ENCODE measurements at regions not wholly inside any gene's neighbourhood (a gene's known extent, or its start where the extent isn't known, plus 50 kb on each side); places are given as distances from the start of the nearest gene placed in this dataset.

- Histone ChIP-seq H4K20me1 (ENCODE audit: insufficient read depth) (no peaks in the 10 kb centered on the region), H3F3A (ENCODE audit: insufficient read depth) (no peaks in the 10 kb centered on the region), H2AFZ (peak overlapping the region; percentile 52), H3K27ac (no peak overlapping the region), H3K36me3 (ENCODE audit: low read depth) (no peaks in the 10 kb centered on the region), H3K9me2 (ENCODE audit: insufficient read depth) (no peaks in the 10 kb centered on the region), H3K4me3 (no peak overlapping the region), H3K9me3 (ENCODE audit: low read depth) (no peaks in the 10 kb centered on the region), H3K9ac (no peak overlapping the region), H3K4me1 (ENCODE audit: insufficient read depth) (peaks cover 4% of the 10 kb centered on the region), H3K4me2 (ENCODE audit: unreplicated experiment) (no peak overlapping the region), H3K79me2 (ENCODE audit: insufficient read depth) (no peaks in the 10 kb centered on the region), H3K27me3 (replicated peaks; ENCODE audit: insufficient read depth) (no peaks in the 10 kb centered on the region)
- in situ Hi-C loops (cut with MboI): no loop called here
- WGBS, 2 experiments (ENCODE audit: low coverage in 1 of 2, low lambda C conversion rate in 2 of 2, missing lambda C conversion rate in 2 of 2): 96 to 100% methylated on average over 1 of the region's 1 CpG
- no peak for TF ChIP-seq EZH2phosphoT487 (IDR thresholded peaks at IDR 0.05; ENCODE audit: insufficient read depth, low read depth)
- TF ChIP-seq EZH2 (IDR thresholded peaks at IDR 0.05; ENCODE audit: insufficient read depth, poor library complexity, severe bottlenecking): no peak
- no peak for DNase-seq
Observed at GRCh38 chr6:140209775-140210174, 835.3 kb upstream of the CITED2 start.

DNA sequence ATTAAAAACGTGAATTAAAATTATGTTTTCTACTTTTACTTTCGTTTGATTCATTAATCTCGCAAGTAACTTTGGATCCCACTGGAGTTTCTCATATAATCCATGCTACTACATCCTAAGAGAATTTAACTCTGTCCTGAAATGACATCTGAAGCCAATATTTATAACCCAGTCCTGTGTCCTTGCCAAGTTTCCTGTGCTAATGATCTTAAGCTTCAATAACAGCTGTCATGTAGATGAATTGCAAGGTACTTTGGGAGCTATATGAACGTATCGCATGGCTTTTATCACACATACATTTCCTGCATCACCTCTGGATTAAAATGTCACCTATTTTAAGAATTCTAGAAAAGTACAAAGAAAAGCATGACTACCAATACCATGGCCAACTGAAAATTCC is 833.8 kb upstream of the CITED2 start:
- Histone ChIP-seq H3K36me3 (ENCODE audit: low read depth) (no peaks in the 10 kb centered on the region), H3F3A (ENCODE audit: insufficient read depth) (peaks cover 10% of the 10 kb centered on the region), H3K27me3 (replicated peaks; ENCODE audit: insufficient read depth) (no peaks in the 10 kb centered on the region), H3K4me2 (ENCODE audit: unreplicated experiment) (peak overlapping the region; percentile 55), H3K9me2 (ENCODE audit: insufficient read depth) (no peaks in the 10 kb centered on the region), H3K27ac (no peak overlapping the region), H3K4me3 (peak overlapping the region; percentile 36), H4K20me1 (ENCODE audit: insufficient read depth) (no peaks in the 10 kb centered on the region), H3K9me3 (ENCODE audit: low read depth) (no peaks in the 10 kb centered on the region), H2AFZ (peak overlapping the region; percentile 82), H3K9ac (peak overlapping the region; percentile 8; the same call in 1 of the 2 replicates), H3K4me1 (ENCODE audit: insufficient read depth) (peaks cover 19% of the 10 kb centered on the region), H3K79me2 (ENCODE audit: insufficient read depth) (no peaks in the 10 kb centered on the region)
- in situ Hi-C loops (cut with MboI): no loop called here
- no peak for DNase-seq
- WGBS, 2 experiments (ENCODE audit: low coverage in 1 of 2, low lambda C conversion rate in 2 of 2, missing lambda C conversion rate in 2 of 2): 51 to 60% methylated on average over 5 of the region's 5 CpGs
- no peak for TF ChIP-seq EZH2 (IDR thresholded peaks at IDR 0.05; ENCODE audit: insufficient read depth, poor library complexity, severe bottlenecking)

DNA sequence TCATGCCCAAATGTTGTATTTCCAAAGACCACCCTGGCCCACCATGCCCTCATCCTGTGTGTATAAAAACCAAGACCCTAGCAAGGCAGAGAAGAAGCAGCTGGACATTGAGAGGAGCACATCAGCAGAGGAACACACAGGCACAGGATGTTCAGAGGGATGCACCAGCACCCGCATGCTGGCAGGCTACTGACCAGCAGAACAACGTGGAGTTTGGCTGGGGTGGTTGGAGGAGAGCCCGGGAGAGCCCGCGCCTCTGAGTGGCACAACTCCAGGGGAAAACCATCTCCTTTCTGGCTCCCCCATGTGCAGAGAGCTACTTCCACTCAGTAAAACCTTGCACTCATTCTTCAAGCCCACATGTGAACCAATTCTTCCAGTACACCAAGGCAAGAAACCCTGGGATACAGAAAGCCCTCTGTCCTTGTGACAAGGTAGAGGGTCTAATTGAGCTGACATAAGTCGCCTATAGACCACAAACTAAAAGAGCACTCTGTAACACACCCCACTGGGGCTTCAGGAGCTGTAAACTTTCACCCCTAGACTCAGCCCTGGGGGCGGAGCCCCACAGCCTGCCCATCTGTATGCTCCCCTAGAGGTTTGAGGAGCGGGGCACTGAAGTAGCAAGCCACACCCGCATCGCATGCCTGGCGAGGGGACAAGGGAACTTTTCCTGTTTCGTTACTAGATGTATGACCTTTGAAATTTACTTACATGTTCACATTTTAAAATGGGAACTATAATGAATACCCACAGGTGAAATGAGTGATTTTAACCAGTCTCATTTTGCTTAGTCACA is 831.5 kb upstream of the CITED2 start:
- no peaks in the 10 kb centered on the region for H3K9me2 ChIP-seq (ENCODE audit: insufficient read depth)
- DNase-seq: no peak
- no peaks in the 10 kb centered on the region for H3K9me3 ChIP-seq (ENCODE audit: low read depth)
- TF ChIP-seq EZH2 (IDR thresholded peaks at IDR 0.05; ENCODE audit: insufficient read depth, poor library complexity, severe bottlenecking): no peak
- TF ChIP-seq EZH2phosphoT487 (IDR thresholded peaks at IDR 0.05; ENCODE audit: insufficient read depth, low read depth): no peak
- no peaks in the 10 kb centered on the region for H3K27me3 ChIP-seq (replicated peaks; ENCODE audit: insufficient read depth)
- no peak overlapping the region for H2AFZ ChIP-seq
- H4K20me1 ChIP-seq (ENCODE audit: insufficient read depth): no peaks in the 10 kb centered on the region
- H3F3A ChIP-seq (ENCODE audit: insufficient read depth): peaks cover 24% of the 10 kb centered on the region
- H3K4me1 ChIP-seq (ENCODE audit: insufficient read depth): peaks cover 32% of the 10 kb centered on the region
- H3K9ac ChIP-seq: no peak overlapping the region
- no peaks in the 10 kb centered on the region for H3K36me3 ChIP-seq (ENCODE audit: low read depth)
- H3K4me2 ChIP-seq (ENCODE audit: unreplicated experiment): no peak overlapping the region
- no peaks in the 10 kb centered on the region for H3K79me2 ChIP-seq (ENCODE audit: insufficient read depth)
- no peak overlapping the region for H3K4me3 ChIP-seq
- no peak overlapping the region for H3K27ac ChIP-seq
- in situ Hi-C loops (cut with MboI): no loop called here
- WGBS, 2 experiments (ENCODE audit: low coverage in 1 of 2, low lambda C conversion rate in 2 of 2, missing lambda C conversion rate in 2 of 2): 87 to 92% methylated on average over 10 to 12 of the region's 12 CpGs

GRCh38 chr6:140204154-140204553 is 829.7 kb upstream of the CITED2 start:
- in situ Hi-C loops (cut with MboI): no loop called here
- no peak for DNase-seq
- Histone ChIP-seq H3K27ac (peak overlapping the region; percentile 35), H3K79me2 (ENCODE audit: insufficient read depth) (no peaks in the 10 kb centered on the region), H3K4me2 (ENCODE audit: unreplicated experiment) (peak overlapping the region; percentile 59), H3F3A (ENCODE audit: insufficient read depth) (peaks cover 24% of the 10 kb centered on the region), H3K36me3 (ENCODE audit: low read depth) (no peaks in the 10 kb centered on the region), H3K4me1 (ENCODE audit: insufficient read depth) (peaks cover 32% of the 10 kb centered on the region), H3K9me2 (ENCODE audit: insufficient read depth) (no peaks in the 10 kb centered on the region), H3K4me3 (peak overlapping the region; percentile 24; the same call in 1 of the 2 replicates), H4K20me1 (ENCODE audit: insufficient read depth) (no peaks in the 10 kb centered on the region), H2AFZ (peak overlapping the region; percentile 27), H3K9me3 (ENCODE audit: low read depth) (no peaks in the 10 kb centered on the region), H3K9ac (peak overlapping the region; percentile 7; the same call in 1 of the 2 replicates), H3K27me3 (replicated peaks; ENCODE audit: insufficient read depth) (no peaks in the 10 kb centered on the region)
- TF ChIP-seq EZH2phosphoT487 (IDR thresholded peaks at IDR 0.05; ENCODE audit: insufficient read depth, low read depth): no peak
- TF ChIP-seq EZH2 (IDR thresholded peaks at IDR 0.05; ENCODE audit: insufficient read depth, poor library complexity, severe bottlenecking): no peak

Data from GM23248 (cell line).